ENCODE measurements at regions not wholly inside any gene's neighbourhood (a gene's known extent, or its start where the extent isn't known, plus 50 kb on each side); places are given as distances from the start of the nearest gene placed in this dataset.

DNA sequence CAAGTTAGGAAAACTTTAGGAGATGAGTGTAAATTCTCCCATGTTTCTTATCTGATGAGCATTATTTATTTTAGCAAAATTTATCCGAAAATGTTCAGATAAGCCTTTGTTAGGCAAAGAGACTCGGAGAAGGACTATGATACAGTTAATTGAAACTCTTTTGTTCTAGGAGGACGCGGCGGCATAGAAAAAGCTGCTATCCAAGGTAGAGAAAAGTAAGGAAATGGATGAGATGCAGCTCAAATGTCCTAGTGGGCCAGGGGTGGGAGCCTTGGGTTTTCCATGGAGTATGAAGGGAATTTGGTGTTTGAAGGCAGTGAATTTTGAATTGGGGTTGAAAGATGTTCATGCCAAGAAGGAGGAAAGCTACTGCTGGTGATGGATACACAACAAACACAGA, 1504.5 kb downstream of the AACS start:
- TF ChIP-seq, protein P1, sequence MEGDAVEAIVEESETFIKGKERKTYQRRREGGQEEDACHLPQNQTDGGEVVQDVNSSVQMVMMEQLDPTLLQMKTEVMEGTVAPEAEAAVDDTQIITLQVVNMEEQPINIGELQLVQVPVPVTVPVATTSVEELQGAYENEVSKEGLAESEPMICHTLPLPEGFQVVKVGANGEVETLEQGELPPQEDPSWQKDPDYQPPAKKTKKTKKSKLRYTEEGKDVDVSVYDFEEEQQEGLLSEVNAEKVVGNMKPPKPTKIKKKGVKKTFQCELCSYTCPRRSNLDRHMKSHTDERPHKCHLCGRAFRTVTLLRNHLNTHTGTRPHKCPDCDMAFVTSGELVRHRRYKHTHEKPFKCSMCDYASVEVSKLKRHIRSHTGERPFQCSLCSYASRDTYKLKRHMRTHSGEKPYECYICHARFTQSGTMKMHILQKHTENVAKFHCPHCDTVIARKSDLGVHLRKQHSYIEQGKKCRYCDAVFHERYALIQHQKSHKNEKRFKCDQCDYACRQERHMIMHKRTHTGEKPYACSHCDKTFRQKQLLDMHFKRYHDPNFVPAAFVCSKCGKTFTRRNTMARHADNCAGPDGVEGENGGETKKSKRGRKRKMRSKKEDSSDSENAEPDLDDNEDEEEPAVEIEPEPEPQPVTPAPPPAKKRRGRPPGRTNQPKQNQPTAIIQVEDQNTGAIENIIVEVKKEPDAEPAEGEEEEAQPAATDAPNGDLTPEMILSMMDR (conservative IDR thresholded peaks at IDR 0.05 in 1 of 2, IDR thresholded peaks at IDR 0.05 in 1 of 2; ENCODE audit: extremely low read depth in 1 of 2, insufficient read depth in 1 of 2, low read depth in 1 of 2, low read length in 2 of 2) = no peak
- TF ChIP-seq EZH2 (IDR thresholded peaks at IDR 0.05; ENCODE audit: borderline replicate concordance, low read length) = no peak

Measured in mammary epithelial cell (primary cell).